Tibial artery (tissue), 4 donors: ENCODE measurements at regions not wholly inside any gene's neighbourhood (a gene's known extent, or its start where the extent isn't known, plus 50 kb on each side); places are given as distances from the start of the nearest gene placed in this dataset.

Experiments
- DNase-seq, 2 donors: peaks; one replicate each; pipeline ENCODE4 v3.0.0-alpha.2; 2019
- H3K27ac ChIP-seq, 2 donors: fragments of 200-600 bp; sonication (generic) in 1 of 2; 1 replicate in 1 of 2; 2 replicates in 1 of 2; pipeline ENCODE4 v1.5.1; 2018 to 2019; ENCODE audit warnings: mild to moderate bottlenecking in 1 of 2
- H3K27me3 ChIP-seq, 2 donors: fragments of 200-600 bp; sonication (generic) in 1 of 2; one replicate each; pipeline versions ENCODE4 v1.5.1 to v1.6.0; 2016 to 2019
- H3K36me3 ChIP-seq, 3 donors: fragments of 200-600 bp; sonication (generic) in 2 of 3; one replicate each; pipeline ENCODE4 v1.5.1; 2016 to 2019; ENCODE audit warnings: mild to moderate bottlenecking in 2 of 3
- H3K4me1 ChIP-seq, 4 donors: fragments of 200-600 bp; sonication (generic) in 2 of 4; 1 replicate in 3 of 4; 2 replicates in 1 of 4; pipeline ENCODE4 v1.5.1; 2016 to 2019
- H3K4me3 ChIP-seq, 2 donors: fragments of 200-600 bp; sonication (generic) in 1 of 2; 1 replicate in 1 of 2; 2 replicates in 1 of 2; pipeline ENCODE4 v1.5.1; 2018 to 2019; ENCODE audit warnings: mild to moderate bottlenecking in 2 of 2
- H3K9me3 ChIP-seq, 3 donors: fragments of 200-600 bp; sonication (generic) in 1 of 3; one replicate each; pipeline ENCODE4 v1.5.1; 2016 to 2019
- intact Hi-C: fragments of 100-400 bp; cut with DNase I; formaldehyde crosslinking; loops from one replicate; pipeline ENCODE4 v1.15.0; 2023; ENCODE audit warnings: low total_unique reads
- TF ChIP-seq, protein P1 (sequence below), 2 experiments: fragments of 200-600 bp in 1 of 2; fragments of 450-650 bp in 1 of 2; IDR thresholded peaks; one replicate each; pipeline ENCODE4 v1.5.1; 2017 to 2019; ENCODE audit warnings: antibody characterized with exemption in 2 of 2, mild to moderate bottlenecking in 1 of 2, moderate library complexity in 1 of 2

DNA sequence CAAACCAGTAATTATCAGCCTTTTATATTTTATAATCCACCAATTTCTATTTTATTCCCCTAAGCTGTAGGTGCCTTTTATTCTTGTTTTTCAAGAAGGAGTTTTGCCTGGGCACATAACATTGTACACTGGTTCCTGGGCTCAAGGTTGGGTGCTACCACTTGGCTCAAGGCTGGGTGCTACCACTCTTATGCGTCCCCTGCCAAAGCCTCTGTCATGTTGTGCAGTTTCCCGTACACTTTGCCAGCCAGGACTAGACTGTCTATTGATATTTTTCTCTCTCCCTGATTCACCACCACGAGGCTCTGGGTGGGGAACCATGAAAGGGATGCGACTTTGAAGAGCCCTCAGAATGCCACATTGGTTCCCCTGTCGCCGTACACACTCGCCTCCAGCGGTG is 52.5 kb upstream of the VASH1 start:
- Histone ChIP-seq H3K9me3 (no peaks in the 10 kb centered on the region), H3K36me3 (no peaks in the 10 kb centered on the region), H3K27ac (no peak overlapping the region), H3K4me3 (no peak overlapping the region), H3K4me1 (peaks cover 0 to 6% (median 0%) of the 10 kb centered on the region in 4 donors), H3K27me3 (no peaks in the 10 kb centered on the region)
- TF ChIP-seq, protein P1, sequence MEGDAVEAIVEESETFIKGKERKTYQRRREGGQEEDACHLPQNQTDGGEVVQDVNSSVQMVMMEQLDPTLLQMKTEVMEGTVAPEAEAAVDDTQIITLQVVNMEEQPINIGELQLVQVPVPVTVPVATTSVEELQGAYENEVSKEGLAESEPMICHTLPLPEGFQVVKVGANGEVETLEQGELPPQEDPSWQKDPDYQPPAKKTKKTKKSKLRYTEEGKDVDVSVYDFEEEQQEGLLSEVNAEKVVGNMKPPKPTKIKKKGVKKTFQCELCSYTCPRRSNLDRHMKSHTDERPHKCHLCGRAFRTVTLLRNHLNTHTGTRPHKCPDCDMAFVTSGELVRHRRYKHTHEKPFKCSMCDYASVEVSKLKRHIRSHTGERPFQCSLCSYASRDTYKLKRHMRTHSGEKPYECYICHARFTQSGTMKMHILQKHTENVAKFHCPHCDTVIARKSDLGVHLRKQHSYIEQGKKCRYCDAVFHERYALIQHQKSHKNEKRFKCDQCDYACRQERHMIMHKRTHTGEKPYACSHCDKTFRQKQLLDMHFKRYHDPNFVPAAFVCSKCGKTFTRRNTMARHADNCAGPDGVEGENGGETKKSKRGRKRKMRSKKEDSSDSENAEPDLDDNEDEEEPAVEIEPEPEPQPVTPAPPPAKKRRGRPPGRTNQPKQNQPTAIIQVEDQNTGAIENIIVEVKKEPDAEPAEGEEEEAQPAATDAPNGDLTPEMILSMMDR (IDR thresholded peaks at IDR 0.05), result no peak
- intact Hi-C loops, result no loop called here
- no peak for DNase-seq

GRCh38 chr14:76710056-76711010 is 50.9 kb upstream of the VASH1 start:
- Histone ChIP-seq H3K9me3 (no peaks in the 10 kb centered on the region), H3K36me3 (no peaks in the 10 kb centered on the region), H3K27ac (no peak overlapping the region), H3K27me3 (no peaks in the 10 kb centered on the region), H3K4me3 (no peak overlapping the region), H3K4me1 (no peaks in the 10 kb centered on the region)
- TF ChIP-seq, protein P1 (IDR thresholded peaks at IDR 0.05), result peak; percentile 69 to 86
- no peak for DNase-seq
- intact Hi-C loops, result loop anchor here (2.0 kb wide), 1 partner anchor 74 kb away; no protein-coding TSS in a partner anchor
